GM21381 (cell line): ENCODE measurements at regions not wholly inside any gene's neighbourhood (a gene's known extent, or its start where the extent isn't known, plus 50 kb on each side); places are given as distances from the start of the nearest gene placed in this dataset.
"Not testable (repeated sequence)": the region's sequence is repeated elsewhere in the genome, so short reads cannot be mapped to it uniquely, and the experiment has no call there.

ENCODE experiments used
- ATAC-seq: cut with Tn5 transposase; IDR thresholded peaks from one replicate; pipeline ENCODE4 v1.9.1; 2021; ENCODE audit warnings: mild to moderate bottlenecking, moderate library complexity; ENCODE audit not compliant: unreplicated experiment

DNA sequence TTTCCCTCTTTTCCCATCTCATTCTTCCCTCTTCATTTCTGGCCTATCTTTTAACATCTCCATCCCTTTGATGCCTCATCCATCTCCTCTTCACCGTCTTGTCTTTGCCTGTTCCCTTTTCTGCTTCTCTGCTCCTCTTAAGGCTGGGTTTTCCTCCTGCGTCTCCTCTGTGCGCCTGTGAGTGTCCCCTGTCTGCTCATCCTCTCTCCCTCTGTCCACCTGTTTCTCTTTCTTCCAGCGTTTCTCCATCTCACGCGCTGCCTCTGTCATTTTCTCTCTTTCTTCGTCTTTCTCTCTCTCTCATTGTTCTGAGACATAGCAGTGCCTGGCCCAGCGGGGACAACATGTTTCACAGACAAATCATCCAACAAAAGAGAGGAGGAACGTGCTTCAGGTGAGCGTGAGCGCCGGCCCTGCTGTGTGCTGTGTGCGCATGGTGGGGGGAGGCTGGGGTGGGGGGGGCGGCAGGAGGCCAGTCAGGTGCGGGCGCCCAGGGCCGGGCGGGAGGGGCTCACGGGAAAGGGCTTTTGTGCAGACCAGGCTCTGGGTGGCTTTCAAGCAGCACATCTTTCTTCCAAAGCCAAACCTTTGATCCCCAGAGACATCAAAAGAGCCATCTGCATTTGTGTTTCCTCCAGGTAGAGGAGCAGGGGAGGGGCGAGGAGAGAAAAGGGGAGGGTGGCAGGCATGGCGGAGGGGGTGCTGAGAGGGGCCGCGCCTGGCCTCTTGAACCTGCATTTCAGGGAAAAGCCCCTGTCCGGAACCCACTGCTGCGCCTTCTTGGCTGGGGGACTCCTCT, 121.3 kb downstream of the VEGFA start:
- ATAC-seq = no peak

- no peak for ATAC-seq
These were observed 120.4 kb downstream of the VEGFA start for GRCh38 chr6:43890197-43891062.

- ATAC-seq = no peak
These were observed 118.1 kb downstream of the VEGFA start for GRCh38 chr6:43887906-43888683.

GRCh38 chr6:43887340-43887858, 117.4 kb downstream of the VEGFA start:
- no peak for ATAC-seq

DNA sequence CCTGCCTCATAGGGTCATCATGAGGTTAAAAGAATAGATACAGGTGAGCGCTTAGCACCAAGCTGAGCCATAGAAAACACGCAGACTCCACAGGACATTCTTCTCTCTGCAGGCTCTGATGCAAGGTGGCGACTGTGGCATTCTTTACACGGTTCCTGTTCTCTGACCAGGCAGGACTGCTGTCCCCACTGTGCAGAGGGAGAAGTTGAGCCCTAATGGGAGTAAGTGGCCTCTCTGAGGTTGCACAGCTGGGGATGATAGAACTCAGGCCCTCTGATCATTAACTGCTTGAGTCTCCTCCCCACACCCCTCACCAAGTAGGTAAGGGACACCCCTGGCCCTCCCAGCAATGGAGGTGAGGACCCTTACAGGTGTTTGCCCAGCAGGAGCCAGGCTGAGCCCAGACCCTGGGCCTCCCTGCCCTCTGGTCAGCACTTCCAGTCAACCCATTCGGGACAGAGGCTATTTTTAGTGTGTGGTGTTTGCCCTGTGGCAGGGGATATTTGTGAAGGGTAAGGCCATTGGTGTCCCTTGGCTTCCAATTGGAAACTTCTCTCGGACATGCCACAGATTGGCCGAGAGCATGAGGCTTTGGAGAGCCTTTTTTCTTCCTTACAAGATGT, 116.8 kb downstream of the VEGFA start:
- no peak for ATAC-seq

DNA sequence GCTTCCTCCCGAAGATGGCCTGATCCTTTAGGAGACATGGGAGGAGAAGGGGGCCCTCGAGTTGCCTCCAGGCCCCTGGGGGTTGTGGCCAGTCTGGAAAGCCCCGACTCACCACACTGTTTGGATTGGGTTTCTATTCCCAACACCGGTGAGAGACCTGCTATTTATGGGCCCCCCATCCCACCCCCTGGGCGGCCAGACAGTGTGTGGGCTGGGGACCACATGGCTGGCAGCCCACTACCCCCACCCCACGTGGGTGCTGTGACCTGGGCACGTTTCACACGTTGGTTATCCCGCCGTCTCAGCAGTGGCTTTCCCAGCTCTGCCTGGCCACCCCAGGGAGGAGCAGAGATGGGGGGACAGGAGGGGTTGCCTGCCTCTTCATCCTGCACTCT, 116.1 kb downstream of the VEGFA start:
- no peak for ATAC-seq

DNA sequence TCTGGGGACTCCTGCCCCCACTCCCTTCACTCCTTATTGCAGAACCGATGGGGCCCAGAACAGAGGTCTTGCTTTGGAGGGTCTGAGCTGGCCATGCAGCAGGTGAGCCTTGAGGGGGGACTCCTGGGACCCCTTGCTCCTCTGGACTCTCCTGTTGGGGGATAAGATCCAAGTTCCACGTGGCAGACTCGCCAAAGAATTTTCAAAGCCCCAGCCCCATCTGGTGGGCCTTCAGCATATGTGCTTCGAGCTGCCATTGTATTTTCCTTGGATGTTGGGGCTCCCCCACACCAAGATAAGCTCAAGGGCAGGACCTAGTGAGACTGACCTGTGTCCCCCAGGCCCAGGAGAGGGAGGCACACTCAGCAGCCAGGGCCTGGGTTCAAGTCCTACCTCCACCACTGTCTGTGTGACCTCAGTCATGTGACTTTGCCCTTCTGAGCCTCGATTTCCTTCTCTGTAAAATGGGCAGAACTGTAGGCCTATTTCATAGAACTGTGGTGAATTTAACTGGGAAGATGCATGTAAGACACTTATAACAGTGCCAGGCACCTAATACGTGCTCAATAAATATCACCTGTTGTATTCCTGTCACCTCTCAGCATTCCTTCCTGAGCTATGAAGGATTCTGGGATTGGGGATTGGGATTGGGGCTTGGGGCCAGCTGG, 115.5 kb downstream of the VEGFA start:
- no peak for ATAC-seq

DNA sequence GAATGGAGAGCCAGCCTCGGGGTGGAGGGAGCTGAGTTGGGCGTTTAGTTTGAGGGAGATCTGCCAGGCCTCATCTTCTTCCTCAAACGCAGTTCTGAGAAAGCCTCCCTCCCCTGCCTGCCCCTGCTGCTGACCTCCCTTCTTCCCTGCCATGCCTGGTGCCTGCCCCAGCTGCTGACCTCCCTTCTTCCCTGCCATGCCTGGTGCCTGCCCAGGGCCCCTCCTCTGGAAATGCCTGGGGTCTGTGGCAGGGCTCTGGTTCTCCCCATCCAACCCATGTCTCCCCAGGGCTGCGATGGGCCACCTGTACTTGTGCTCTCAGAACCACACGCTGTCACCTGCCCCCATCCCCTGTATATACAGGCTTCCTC, 114.6 kb downstream of the VEGFA start:
- ATAC-seq = no peak

GRCh38 chr6:43883847-43884651, 114.0 kb downstream of the VEGFA start:
- ATAC-seq = peak; percentile 86

DNA sequence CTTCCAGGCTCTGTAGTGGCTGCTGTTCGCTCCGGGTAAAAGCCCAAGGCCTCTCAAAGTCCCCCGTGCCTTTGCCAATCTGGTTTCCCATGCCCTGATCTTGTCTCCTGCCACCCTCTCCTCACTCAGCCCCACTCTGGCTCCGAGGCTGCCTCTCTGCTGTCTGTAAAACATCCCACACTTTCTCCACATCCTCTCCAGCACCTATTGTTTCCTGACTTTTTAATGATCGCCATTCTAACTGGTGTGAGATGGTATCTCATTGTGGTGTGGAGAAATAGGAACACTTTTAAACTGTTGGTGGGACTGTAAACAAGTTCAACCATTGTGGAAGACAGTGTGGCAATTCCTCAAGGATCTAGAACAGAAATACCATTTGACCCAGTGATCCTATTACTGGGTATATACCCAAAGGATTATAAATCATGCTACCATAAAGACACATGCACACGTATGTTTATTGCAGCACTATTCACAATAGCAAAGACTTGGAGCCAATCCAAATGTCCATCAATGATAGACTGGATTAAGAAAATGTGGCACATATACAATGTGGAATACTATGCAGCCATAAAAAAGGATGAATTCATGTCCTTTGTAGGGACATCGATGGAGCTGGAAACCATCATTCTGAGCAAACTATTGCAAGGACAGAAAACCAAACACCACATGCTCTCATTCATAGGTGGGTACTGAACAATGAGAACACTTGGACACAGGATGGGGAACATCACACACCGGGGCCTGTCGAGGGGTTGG, 112.9 kb downstream of the VEGFA start:
- not testable (repeated sequence) for ATAC-seq

- no peak for ATAC-seq
These were observed 110.5 kb downstream of the VEGFA start for GRCh38 chr6:43880236-43881137.

- ATAC-seq = no peak
These were observed 109.7 kb downstream of the VEGFA start for GRCh38 chr6:43879722-43880121.

DNA sequence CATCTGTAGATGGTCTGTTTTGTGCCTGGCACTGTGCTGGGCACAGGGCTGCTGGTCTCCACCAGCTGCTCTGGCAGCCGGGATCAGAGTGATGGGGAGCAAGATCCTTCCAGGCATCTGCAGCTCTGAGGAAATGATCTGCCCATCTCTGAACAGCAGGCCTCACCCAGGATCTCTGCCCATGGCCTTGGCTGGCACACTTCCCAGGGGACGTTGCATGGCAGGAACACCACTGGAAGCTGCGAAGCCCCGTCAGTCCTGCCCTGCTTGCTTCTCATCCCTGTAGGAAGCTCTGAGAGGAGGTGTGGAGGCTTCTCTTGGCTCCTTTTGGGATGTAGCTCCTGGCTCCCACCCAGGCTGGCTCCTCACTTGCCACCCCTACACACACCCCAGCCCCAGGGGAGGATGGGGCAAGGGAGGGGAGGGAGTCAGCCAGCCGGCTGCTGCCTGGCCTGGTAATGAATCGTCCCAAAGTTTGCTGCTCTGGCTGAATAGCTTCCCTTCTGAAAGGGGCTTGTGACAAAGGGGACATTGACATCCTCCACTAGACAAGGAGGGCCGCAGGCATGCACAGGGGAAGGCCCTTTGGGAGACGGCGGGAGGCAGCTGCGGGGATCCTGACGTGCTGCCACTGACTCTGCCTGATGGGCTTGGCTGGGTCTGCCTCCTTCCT, 108.9 kb downstream of the VEGFA start:
- ATAC-seq = no peak

- no peak for ATAC-seq
These were observed 108.2 kb downstream of the VEGFA start for GRCh38 chr6:43878127-43878634.

DNA sequence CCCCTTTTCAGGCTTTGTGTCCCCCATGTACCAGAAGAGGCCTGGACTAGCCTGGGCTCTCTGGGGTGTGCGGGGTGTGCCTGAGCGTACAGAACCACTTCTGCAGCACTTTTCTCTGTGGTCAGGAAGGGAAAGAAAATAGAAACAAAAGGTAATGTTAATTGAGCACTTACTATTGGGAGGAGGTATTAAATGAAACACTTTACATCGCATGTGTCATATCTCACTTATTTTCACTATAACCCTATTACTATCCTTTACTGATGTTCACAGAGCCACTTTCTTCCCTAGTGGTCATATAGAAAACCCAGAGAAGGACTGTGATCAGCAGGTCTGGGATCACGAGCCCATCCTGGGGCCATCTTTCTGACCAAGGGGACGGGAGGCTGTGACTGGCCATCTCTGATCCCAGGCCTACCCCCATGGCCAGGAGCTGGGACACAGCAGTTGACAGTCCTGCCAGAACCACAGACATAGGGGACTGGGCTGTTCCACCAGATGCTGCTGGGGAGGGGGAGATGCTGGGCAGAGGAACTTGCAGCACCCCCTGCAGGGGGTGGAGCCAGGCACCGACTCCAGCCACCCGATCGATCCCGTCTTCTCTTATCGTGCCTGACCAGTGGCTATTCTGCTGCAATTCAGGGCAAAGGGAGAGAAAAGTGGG, 107.6 kb downstream of the VEGFA start:
- ATAC-seq = no peak

DNA sequence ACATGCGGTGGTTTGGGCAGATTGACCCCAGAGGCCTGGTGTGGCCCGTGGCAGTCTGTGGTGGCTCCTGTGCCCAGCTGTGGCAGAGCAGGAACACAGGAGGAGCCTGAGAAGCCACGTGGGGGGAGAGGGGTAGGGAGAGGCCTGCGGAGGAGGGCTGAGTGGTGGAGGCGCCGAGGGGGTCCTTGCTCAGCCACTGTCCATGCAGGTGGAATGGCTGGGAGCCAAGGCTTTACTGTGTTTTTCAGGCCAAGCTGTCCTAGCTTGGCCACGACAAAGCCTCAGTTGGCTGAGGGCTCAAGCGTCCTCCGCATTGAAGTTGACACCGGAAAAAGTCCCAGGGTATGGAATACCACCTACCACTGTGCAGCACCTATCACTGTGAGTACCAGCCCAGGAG, 107.0 kb downstream of the VEGFA start:
- no peak for ATAC-seq
